IMR-90 (cell line): ENCODE measurements at regions not wholly inside any gene's neighbourhood (a gene's known extent, or its start where the extent isn't known, plus 50 kb on each side); places are given as distances from the start of the nearest gene placed in this dataset.

Experiments used
- ATAC-seq: fragments of 200-7000 bp; cut with Tn5 transposase; 2 replicates; pipeline ENCODE4 v1.9.1; 2020; ENCODE audit warnings: low read depth, mild to moderate bottlenecking, moderate library complexity
- BruUV-seq: library from RNA; stranded (reverse); fragments of 400-500 nt; replicated peaks from 2 replicates; lab custom pipeline; 2021; lab: Mats Ljungman, UMichigan
- CTCF ChIA-PET: fragments of 300-600 bp; formaldehyde crosslinking; extraction: SDS; loops from one replicate; lab custom pipeline; 2021; ENCODE audit warnings: antibody characterized with exemption; lab: Yijun Ruan, JAX
- POLR2A ChIA-PET: fragments of 300-600 bp; sonication (Branson Sonifier 250); formaldehyde crosslinking; loops from one replicate; lab custom pipeline; 2022; ENCODE audit warnings: antibody characterized with exemption; ENCODE audit not compliant: unreplicated experiment; lab: Charles Lee
- DNase-seq: peaks from one replicate; pipeline ENCODE4 v3.0.0; 2013
- H2AFZ ChIP-seq: replicated peaks from 2 replicates; pipeline ENCODE3; 2013; ENCODE audit warnings: low read length, mild to moderate bottlenecking; ENCODE audit not compliant: poor library complexity
- H2AK5ac ChIP-seq: 2 replicates; pipeline ENCODE4 v1.6.1; 2013; ENCODE audit warnings: low read depth, low read length, inconsistent platforms
- H2AK9ac ChIP-seq: replicated peaks from 2 replicates; pipeline ENCODE3; 2013; ENCODE audit warnings: mild to moderate bottlenecking, low read depth, low read length, moderate library complexity; ENCODE audit not compliant: poor library complexity
- H2BK120ac ChIP-seq: 2 replicates; pipeline ENCODE4 v1.6.1; 2013; ENCODE audit warnings: low read depth, low read length, inconsistent platforms
- H2BK15ac ChIP-seq: 3 replicates; pipeline ENCODE4 v1.6.1; 2013; ENCODE audit warnings: low read depth, low read length, inconsistent platforms
- H2BK20ac ChIP-seq: 2 replicates; pipeline ENCODE4 v1.6.1; 2013; ENCODE audit warnings: low read depth, mild to moderate bottlenecking, inconsistent platforms, low read length, moderate library complexity
- H2BK5ac ChIP-seq: 2 replicates; pipeline ENCODE4 v1.6.1; 2013; ENCODE audit warnings: mild to moderate bottlenecking, low read depth, low read length, inconsistent platforms; ENCODE audit not compliant: poor library complexity, severe bottlenecking
- H3K14ac ChIP-seq: replicated peaks from 2 replicates; pipeline ENCODE4 v1.6.1; 2013; ENCODE audit warnings: low read depth, low read length, inconsistent platforms
- H3K18ac ChIP-seq: 2 replicates; pipeline ENCODE4 v1.6.1; 2013; ENCODE audit warnings: low read depth, low read length, control low read depth
- H3K23ac ChIP-seq: 2 replicates; pipeline ENCODE4 v1.6.1; 2013; ENCODE audit warnings: low read depth, low read length, inconsistent platforms
- H3K27ac ChIP-seq: 2 replicates; pipeline ENCODE4 v1.5.1; 2013; ENCODE audit warnings: mild to moderate bottlenecking, control low read depth, low read length; ENCODE audit not compliant: insufficient read depth
- H3K27me3 ChIP-seq: 2 replicates; pipeline ENCODE4 v1.6.1; 2013; ENCODE audit warnings: low read length; ENCODE audit not compliant: control insufficient read depth, insufficient read depth
- H3K36me3 ChIP-seq: 2 replicates; pipeline ENCODE4 v1.6.1; 2013; ENCODE audit warnings: low read length, mixed read lengths; ENCODE audit not compliant: control insufficient read depth, insufficient read depth
- H3K4ac ChIP-seq: 2 replicates; pipeline ENCODE4 v1.6.1; 2013; ENCODE audit warnings: low read depth, low read length, inconsistent platforms
- H3K4me1 ChIP-seq: 2 replicates; pipeline ENCODE4 v1.6.1; 2013; ENCODE audit warnings: low read length, mixed read lengths; ENCODE audit not compliant: control insufficient read depth, insufficient read depth
- H3K4me2 ChIP-seq: 2 replicates; pipeline ENCODE4 v1.6.1; 2013; ENCODE audit warnings: low read depth, mild to moderate bottlenecking, control low read depth, low read length, moderate library complexity
- H3K4me3 ChIP-seq: 2 replicates; pipeline ENCODE4 v1.5.1; 2013; ENCODE audit warnings: low read depth, mild to moderate bottlenecking, control low read depth, low read length, moderate library complexity; ENCODE audit not compliant: insufficient read depth
- H3K56ac ChIP-seq: 2 replicates; pipeline ENCODE4 v1.6.1; 2013; ENCODE audit warnings: low read length, inconsistent platforms; ENCODE audit not compliant: insufficient read depth; ENCODE audit errors: extremely low read depth
- H3K79me1 ChIP-seq, 2 experiments: 2 replicates each; pipeline ENCODE4 v1.6.1; 2013; ENCODE audit warnings: low read length in 2 of 2, inconsistent platforms in 1 of 2, low read depth in 1 of 2
- H3K9ac ChIP-seq: 2 replicates; pipeline ENCODE4 v1.6.1; 2013; ENCODE audit warnings: low read depth, low read length, control low read depth
- H3K9me1 ChIP-seq: 2 replicates; pipeline ENCODE4 v1.6.1; 2013; ENCODE audit warnings: low read length, inconsistent platforms; ENCODE audit not compliant: insufficient read depth
- H3K9me3 ChIP-seq: 2 replicates; pipeline ENCODE4 v1.6.1; 2013; ENCODE audit warnings: low read length; ENCODE audit not compliant: control insufficient read depth, insufficient read depth
- H4K20me1 ChIP-seq: 2 replicates; pipeline ENCODE4 v1.6.1; 2013; ENCODE audit warnings: low read length, inconsistent platforms; ENCODE audit not compliant: insufficient read depth
- H4K5ac ChIP-seq: 2 replicates; pipeline ENCODE4 v1.6.1; 2013; ENCODE audit warnings: mild to moderate bottlenecking, low read depth, low read length, control low read depth
- H4K8ac ChIP-seq, 2 experiments: 2 replicates each; pipeline ENCODE4 v1.6.1; 2013; ENCODE audit warnings: low read depth in 2 of 2, low read length in 2 of 2, control low read depth in 1 of 2, inconsistent platforms in 1 of 2
- H4K91ac ChIP-seq: 2 replicates; pipeline ENCODE4 v1.6.1; 2013; ENCODE audit warnings: low read depth, low read length, inconsistent platforms; ENCODE audit not compliant: insufficient read depth
- BHLHE40 ChIP-seq: fragments of 150-350 bp; IDR thresholded peaks from 2 replicates; pipeline ENCODE4 v1.6.1; 2016; ENCODE audit warnings: mild to moderate bottlenecking, low read depth, low read length
- CEBPB ChIP-seq: IDR thresholded peaks from 2 replicates; pipeline ENCODE4 v1.6.1; 2012; ENCODE audit warnings: low read depth, low read length, improper control_type of control experiment
- CHD1 ChIP-seq: IDR thresholded peaks from 2 replicates; pipeline ENCODE4 v1.6.1; 2012; ENCODE audit warnings: low read depth, low read length, improper control_type of control experiment
- CTCF ChIP-seq: conservative IDR thresholded peaks from 2 replicates; pipeline ENCODE4 v1.5.1; 2012; ENCODE audit warnings: mild to moderate bottlenecking, low read depth, low read length, improper control_type of control experiment
- FOS ChIP-seq: fragments of 150-350 bp; IDR thresholded peaks from 2 replicates; pipeline ENCODE4 v1.6.1; 2016; ENCODE audit warnings: low read depth, low read length
- MAFK ChIP-seq: IDR thresholded peaks from 2 replicates; pipeline ENCODE4 v1.6.1; 2012; ENCODE audit warnings: low read depth, low read length, improper control_type of control experiment
- MAZ ChIP-seq: IDR thresholded peaks from 2 replicates; pipeline ENCODE4 v1.6.1; 2012; ENCODE audit warnings: low read depth, mild to moderate bottlenecking, low read length, improper control_type of control experiment, moderate library complexity, borderline replicate concordance
- MXI1 ChIP-seq: IDR thresholded peaks from 2 replicates; pipeline ENCODE4 v1.6.1; 2012; ENCODE audit warnings: low read depth, mild to moderate bottlenecking, low read length, moderate library complexity, borderline replicate concordance
- NFE2L2 ChIP-seq: fragments of 150-350 bp; IDR thresholded peaks from 2 replicates; pipeline ENCODE4 v1.6.1; 2016; ENCODE audit warnings: low read depth, mild to moderate bottlenecking, low read length
- POLR2A ChIP-seq: IDR thresholded peaks from 2 replicates; pipeline ENCODE4 v1.6.1; 2012; ENCODE audit warnings: mild to moderate bottlenecking, low read depth, low read length
- RAD21 ChIP-seq: IDR thresholded peaks from 2 replicates; pipeline ENCODE4 v1.6.1; 2012; ENCODE audit warnings: low read length, improper control_type of control experiment
- RCOR1 ChIP-seq: IDR thresholded peaks from 2 replicates; pipeline ENCODE4 v1.6.1; 2012; ENCODE audit warnings: mild to moderate bottlenecking, low read length, improper control_type of control experiment; ENCODE audit not compliant: insufficient replicate concordance
- RFX5 ChIP-seq: IDR thresholded peaks from 2 replicates; pipeline ENCODE4 v1.8.0; 2012; ENCODE audit warnings: low read depth, mild to moderate bottlenecking, low read length, moderate library complexity
- SMC3 ChIP-seq: fragments of 150-350 bp; IDR thresholded peaks from 2 replicates; pipeline ENCODE4 v1.6.1; 2016; ENCODE audit warnings: low read depth, mild to moderate bottlenecking, antibody characterized with exemption, low read length, moderate library complexity
- USF2 ChIP-seq: fragments of 150-350 bp; IDR thresholded peaks from 2 replicates; pipeline ENCODE4 v1.6.1; 2017; ENCODE audit warnings: mild to moderate bottlenecking, antibody characterized with exemption, low read length, low read depth
- WGBS, 2 experiments: methylation state at CpG; one replicate each; pipeline versions ENCODE4 v1.1.5 to v1.1.7; 2013; ENCODE audit warnings: missing lambda C conversion rate in 2 of 2; ENCODE audit not compliant: insufficient read length in 1 of 2; ENCODE audit errors: extremely low coverage in 2 of 2; 5-methylcytosine and 5-hydroxymethylcytosine counted together
- dilution Hi-C: fragments of 300-500 bp; cut with HindIII; formaldehyde crosslinking; loops from one replicate; pipeline ENCODE4 v1.14.3; 2018; ENCODE audit warnings: low sequenced_read_pairs; ENCODE audit not compliant: unreplicated experiment
- in situ Hi-C: fragments of 300-500 bp; cut with MboI; formaldehyde crosslinking; loops from 3 replicates; pipeline ENCODE4 v1.14.3; 2019; ENCODE audit warnings: low sequenced_read_pairs, inconsistent platforms, mixed read lengths
- intact Hi-C: fragments of 100-400 bp; cut with micrococcal nuclease; formaldehyde crosslinking; loops from 2 replicates; pipeline ENCODE4 v1.10.0; 2022
- TF ChIP-seq, protein P1 (sequence below): fragments of 150-350 bp; IDR thresholded peaks from 2 replicates; pipeline ENCODE4 v1.6.1; 2016; ENCODE audit warnings: low read depth, mild to moderate bottlenecking, low read length, moderate library complexity, borderline replicate concordance

GRCh38 chr3:55172913-55173312, 245.1 kb upstream of the LRTM1 start:
- Histone ChIP-seq H2BK120ac (peak overlapping the region; percentile 89), H3K23ac (no peak overlapping the region), H3K4me2 (no peak overlapping the region), H3K27me3 (no peaks in the 10 kb centered on the region), H3K9ac (no peak overlapping the region), H3K9me1 (peaks cover 10% of the 10 kb centered on the region), H3K4me3 (no peak overlapping the region), H2AK5ac (peak overlapping the region; percentile 84), H3K79me1 (peaks cover 4 to 8% of the 10 kb centered on the region in 2 experiments), H4K91ac (peak overlapping the region; percentile 80), H2AFZ (peak overlapping the region; percentile 3), H2BK5ac (peak overlapping the region; percentile 61), H4K20me1 (no peaks in the 10 kb centered on the region), H4K8ac (peak overlapping the region; percentile 42 to 82; a peak in 3 of 4 replicates), H3K14ac (peak overlapping the region; percentile 46; the same call in 1 of the 2 replicates), H3K4ac (peak overlapping the region; percentile 88), H3K56ac (no peak overlapping the region), H3K4me1 (peaks cover 22% of the 10 kb centered on the region), H3K27ac (no peak overlapping the region), H4K5ac (peak overlapping the region; percentile 73; the same call in 1 of the 2 replicates), H3K18ac (peak overlapping the region; percentile 67; the same call in 1 of the 2 replicates), H2BK15ac (peak overlapping the region; percentile 97), H2BK20ac (peak overlapping the region; percentile 73), H2AK9ac (no peak overlapping the region), H3K36me3 (no peaks in the 10 kb centered on the region), H3K9me3 (peaks cover 3% of the 10 kb centered on the region; the same call in 1 of the 2 replicates)
- ChIA-PET CTCF (no interaction called here), POLR2A (interaction anchor here (0.5 kb wide), 1 partner anchor 701 kb away, joined by 3 read pairs; no protein-coding TSS in a partner anchor)
- DNase-seq (no peak), ATAC-seq (no peak)
- BruUV-seq: no TSS peak
- intact Hi-C loops: no loop called here
- dilution Hi-C loops: no loop called here
- TF ChIP-seq MAFK: no peak
- TF ChIP-seq NFE2L2: no peak
- no peak for TF ChIP-seq BHLHE40
- no peak for TF ChIP-seq FOS
- no peak for TF ChIP-seq RFX5
- TF ChIP-seq RCOR1: no peak
- TF ChIP-seq CTCF: no peak
- no peak for TF ChIP-seq CHD1
- no peak for TF ChIP-seq CEBPB
- no peak for TF ChIP-seq MAZ
- no peak for TF ChIP-seq POLR2A
- TF ChIP-seq, protein P1, sequence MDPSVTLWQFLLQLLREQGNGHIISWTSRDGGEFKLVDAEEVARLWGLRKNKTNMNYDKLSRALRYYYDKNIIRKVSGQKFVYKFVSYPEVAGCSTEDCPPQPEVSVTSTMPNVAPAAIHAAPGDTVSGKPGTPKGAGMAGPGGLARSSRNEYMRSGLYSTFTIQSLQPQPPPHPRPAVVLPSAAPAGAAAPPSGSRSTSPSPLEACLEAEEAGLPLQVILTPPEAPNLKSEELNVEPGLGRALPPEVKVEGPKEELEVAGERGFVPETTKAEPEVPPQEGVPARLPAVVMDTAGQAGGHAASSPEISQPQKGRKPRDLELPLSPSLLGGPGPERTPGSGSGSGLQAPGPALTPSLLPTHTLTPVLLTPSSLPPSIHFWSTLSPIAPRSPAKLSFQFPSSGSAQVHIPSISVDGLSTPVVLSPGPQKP: no peak
- TF ChIP-seq SMC3: no peak
- no peak for TF ChIP-seq MXI1
- no peak for TF ChIP-seq RAD21
- no peak for TF ChIP-seq USF2
- 100% methylated on average over 1 of the region's 4 CpGs; no CpG with 5 or more reads in 1 of the 2 experiments for WGBS, 2 experiments
- in situ Hi-C loops: no loop called here
